GM21786 (cell line): ENCODE measurements at regions not wholly inside any gene's neighbourhood (a gene's known extent, or its start where the extent isn't known, plus 50 kb on each side); places are given as distances from the start of the nearest gene placed in this dataset.
"Not testable (repeated sequence)": the region's sequence is repeated elsewhere in the genome, so short reads cannot be mapped to it uniquely, and the experiment has no call there.

Experiments
- ATAC-seq: cut with Tn5 transposase; IDR thresholded peaks from one replicate; pipeline ENCODE4 v1.9.1; 2021; ENCODE audit not compliant: unreplicated experiment

DNA sequence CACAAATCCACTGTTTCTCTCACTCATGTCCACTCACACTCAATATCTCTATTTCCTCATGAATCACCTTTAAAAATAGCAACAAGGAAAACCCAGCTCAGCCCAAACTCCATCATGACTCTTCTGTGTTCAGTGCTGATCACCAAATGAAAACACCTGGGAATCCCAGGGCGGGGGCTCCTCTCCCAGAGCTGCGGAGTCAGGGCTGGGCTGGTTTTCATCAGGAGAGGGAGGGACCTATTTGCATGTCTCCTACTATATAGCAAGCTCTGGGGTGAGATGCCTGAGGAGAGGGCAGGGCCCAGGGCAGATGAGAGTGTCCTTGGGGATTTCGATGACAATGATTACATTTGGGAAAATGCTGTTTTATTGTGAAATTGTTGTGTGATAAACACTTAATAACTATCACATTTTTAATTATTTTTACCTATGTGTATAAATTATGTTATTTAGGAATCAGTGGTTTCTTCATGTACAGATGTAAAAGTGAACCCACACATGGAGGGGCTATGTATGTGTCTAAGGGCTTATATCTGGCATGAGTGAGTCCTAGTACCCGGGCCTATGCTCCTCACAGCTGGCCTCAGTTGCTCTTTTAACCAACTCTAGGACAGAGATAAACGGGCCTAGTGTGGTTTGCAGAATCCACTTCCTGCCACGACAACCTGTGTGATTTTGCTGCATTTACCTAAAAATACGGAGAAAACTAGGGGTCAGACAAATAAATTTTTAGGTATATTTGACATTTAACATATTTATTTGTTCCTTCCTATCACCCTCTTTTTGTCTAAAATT is 1131.9 kb downstream of the TMEM121 start:
- ATAC-seq = not testable (repeated sequence)

DNA sequence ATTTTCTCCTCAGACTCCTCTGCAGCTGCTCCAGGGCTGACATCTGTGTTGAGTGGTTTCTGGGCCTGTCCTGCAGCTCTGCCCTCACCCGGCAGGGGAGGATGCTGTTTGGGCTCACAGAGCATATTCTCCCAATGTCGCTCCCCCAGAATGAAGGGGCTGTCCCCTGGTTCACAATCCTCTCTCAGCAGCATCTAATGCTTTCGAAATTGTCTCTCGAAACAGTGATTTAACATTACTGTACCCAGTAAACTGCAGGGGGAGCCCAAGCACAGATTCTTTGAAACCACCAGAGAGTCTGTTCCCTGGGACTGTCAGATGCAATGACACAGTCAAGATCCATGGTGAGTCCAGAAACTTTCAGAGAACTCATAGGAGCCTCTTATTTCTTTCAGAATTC is 1135.2 kb downstream of the TMEM121 start:
- not testable (repeated sequence) for ATAC-seq

DNA sequence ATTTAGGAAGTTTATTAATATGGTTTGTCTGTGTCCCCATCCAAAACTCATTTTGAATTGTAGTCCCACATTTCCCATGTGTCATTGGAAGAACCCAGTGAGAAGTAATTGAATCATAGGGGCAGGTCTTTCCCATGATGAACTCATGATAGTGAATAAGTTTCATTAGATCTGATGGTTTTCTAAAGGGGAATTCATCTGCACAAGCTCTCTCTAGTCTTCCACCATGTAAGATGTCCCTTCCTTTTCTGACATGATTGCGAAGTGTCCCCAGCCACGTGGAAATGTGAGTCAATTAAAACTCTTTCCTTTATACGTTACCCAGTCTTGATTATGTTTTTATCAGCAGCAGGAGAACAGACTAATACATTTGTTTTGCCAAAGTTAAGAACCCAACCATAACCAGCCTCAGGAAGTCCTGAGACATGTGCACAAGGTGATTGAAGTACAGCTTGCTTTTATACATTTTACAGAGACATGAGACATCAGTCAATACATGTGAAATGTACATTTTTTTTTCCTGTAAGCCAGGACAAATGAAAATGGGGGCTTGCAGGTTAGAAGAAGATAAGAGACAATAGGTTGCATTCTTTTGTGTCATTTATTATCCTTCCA is 1136.7 kb downstream of the TMEM121 start:
- ATAC-seq = no peak

DNA sequence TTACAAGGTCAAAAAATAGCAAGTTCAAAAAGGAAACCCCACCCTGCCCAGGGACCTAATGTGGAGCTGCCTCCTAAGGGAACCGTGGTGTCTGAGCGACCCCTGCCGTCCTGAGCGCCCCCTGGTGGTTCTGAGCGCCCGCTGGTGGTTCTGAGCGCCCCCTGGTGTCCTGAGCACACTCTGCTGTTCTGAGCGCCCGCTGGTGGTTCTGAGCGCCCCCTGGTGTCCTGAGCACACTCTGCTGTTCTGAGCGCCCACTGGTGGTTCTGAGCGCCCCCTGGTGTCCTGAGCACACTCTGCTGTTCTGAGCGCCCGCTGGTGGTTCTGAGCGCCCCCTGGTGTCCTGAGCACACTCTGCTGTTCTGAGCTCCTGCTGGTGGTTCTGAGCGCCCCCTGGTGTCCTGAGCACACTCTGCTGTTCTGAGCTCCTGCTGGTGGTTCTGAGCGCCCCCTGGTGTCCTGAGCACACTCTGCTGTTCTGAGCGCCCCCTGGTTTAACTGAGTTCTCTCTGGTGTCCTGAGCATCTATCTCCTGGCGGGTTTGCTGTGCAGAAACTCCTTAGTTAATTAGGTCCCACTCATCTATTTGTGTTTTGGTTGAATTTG is 1137.5 kb downstream of the TMEM121 start:
- ATAC-seq = peak; percentile 64

DNA sequence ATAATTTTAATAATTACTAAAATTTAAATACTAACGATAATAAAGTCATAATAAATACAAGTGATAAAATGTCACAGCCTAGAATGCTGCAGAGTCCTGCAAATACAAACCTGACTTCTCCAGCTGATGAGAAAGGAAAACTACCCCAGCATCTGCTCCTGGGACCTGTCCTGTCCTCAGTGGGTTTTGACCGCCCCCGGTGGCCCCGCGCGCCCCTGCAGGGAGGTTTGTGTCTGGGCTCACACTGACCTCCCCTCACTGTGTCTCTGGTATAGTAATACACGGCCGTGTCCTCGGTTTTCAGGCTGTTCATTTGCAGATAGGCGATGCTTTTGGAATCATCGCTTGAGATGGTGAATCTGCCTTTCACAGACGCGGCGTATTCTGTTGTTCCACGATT is 1139.4 kb downstream of the TMEM121 start:
- ATAC-seq = no peak

DNA sequence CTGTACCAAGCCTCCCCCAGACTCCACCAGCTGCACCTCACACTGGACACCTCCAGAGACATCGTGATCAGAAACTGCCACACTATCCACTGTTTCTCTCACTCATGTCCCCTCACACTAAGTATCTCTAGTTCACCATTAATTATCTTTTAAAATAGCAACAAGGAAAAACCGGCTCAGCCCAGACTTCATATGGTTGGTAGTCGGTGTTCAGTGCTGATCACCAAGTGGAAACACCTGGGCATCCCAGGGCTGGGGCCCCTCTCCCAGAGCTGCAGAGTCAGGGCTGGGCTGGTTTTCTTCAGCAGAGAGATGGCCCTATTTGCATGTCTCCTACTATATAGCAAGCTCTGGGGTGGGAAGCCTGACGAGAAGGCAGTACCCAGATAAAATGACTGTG is 1140.0 kb downstream of the TMEM121 start:
- no peak for ATAC-seq

DNA sequence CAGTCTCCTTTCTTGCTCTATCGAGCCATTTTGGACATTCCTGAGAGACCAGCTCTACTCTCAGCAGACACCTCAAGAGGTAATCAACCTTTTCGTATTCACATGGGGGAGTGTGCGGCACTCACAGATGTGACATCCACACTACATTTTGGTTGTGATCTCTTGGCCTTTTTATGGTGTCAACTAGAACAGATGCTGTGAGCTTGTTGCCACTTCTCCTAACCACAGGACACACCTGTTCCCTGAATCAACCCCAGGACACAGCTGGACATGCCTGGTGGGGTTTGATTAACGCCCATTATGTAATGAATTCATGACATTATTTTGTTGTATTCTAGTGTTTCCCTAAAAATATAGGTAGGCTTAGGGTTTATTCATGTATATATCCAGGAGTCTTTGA is 1143.6 kb downstream of the TMEM121 start:
- no peak for ATAC-seq

DNA sequence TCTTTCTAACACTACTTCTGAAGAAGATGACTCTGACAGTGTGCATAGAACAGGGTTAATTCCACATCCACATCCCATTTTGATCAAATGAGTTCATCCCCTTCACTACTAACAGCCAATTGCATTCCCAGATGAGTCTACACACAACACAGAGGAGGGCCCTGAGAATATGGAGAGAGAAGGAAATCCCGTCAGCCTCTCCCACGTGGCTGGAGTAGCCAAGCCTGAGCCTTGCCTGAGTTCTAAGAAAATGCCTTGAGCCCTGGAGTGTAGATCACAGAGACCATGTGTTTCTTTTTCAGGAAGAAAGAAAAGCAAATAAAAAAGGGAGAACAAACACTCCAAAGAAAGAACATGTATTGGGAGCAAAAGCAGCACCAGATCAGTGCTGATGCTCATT is 1147.7 kb downstream of the TMEM121 start:
- not testable (repeated sequence) for ATAC-seq

DNA sequence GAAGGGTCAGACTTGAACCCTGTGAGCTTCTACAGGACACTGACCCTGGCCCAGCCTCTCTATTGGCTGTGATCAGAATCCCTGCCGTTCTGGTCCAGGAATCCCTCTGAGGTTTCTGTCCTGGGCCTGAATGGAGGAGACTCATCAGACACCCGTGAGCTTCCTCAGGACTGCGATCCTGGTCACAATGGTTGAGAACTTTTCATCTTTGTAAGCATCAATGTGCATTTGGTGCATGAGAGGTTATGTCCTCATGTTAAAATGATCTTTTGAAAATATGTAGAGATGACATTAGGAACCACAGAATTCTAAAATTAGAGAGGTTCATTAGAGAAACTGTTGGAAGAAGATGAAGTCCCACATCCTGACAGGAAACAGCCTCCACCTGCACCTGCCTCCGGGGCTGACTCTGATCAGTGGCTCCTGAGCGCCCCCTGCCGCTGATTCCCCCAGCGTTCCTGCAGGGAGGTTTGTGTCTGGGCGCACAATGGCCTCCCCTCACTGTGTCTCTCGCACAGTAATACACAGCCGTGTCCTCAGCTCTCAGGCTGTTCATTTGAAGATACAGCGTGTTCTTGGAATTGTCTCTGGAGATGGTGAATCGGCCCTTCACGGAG is 1148.2 kb downstream of the TMEM121 start:
- ATAC-seq = not testable (repeated sequence)

DNA sequence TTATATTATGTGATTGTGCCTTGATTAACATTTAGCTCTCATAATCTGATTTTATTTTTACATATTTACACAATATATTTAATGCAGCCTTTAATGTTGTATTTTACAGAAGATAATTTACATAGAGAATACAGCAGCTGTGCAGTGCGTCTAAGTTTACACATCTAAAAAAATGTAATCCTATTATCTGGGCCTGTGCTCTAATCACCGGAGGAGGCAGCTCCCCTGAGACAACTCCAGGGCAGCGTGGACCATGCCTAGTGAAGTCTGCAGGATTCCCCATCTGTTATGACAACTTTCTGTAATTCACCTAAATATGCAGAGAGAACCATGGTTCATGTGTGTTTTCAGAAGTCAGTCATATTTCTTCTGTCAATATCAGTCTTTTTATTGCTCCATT is 1149.3 kb downstream of the TMEM121 start:
- not testable (repeated sequence) for ATAC-seq

DNA sequence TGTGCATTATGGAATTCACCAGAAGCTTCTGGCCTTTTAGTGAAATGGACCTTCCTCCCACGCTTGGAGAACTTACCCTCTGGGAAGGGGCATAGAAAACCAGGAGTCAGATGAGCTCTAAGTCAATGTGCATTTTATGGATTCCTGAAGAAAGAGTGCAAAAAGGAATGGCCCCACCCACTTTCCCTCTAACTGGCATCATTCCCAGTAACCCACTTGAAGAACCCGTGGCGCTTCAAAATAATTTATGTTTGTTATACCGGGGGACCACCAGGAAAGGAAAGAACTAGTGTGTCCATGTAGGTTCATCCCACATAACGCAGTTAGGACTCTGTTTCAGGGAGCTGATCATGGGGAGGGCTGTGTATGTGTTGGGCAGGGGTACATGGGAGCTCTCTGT is 1153.4 kb downstream of the TMEM121 start:
- no peak for ATAC-seq

DNA sequence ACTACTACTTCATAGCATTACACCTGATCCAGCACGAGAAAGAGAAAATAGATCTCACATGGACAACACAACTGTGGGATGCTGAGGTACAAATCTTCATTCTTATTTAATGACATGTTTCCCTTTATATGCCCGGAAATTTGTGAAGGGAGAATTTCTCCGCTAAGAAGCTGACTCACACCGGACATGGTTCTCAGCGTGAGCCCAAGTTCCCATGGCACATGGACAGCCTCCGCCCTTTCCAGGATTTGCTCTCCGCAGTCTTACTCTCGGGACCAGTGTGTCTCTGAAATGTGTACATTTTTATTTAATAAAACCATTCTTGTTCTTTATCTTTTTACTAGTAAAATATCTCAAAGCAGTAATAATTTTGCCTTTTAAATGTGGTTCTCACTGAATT is 1154.8 kb downstream of the TMEM121 start:
- ATAC-seq = no peak

DNA sequence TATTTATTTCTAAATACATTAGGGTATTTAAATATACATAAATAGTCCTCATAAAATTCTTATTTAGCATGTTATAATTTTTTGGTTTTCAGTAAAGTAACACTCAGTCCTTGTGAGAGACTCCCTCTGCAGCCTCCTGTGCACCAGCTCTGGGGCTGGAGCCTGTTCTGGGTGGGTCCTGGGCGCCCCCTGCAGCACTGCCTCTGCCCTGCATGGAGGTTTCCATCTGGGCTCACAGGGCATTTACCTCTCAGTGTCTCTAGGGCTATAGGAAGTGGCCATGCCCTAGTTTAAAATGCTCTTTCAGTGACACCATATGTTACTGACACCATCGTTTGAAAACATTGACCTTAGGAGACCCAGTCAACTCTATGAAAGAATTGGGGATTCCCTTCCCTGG is 1155.2 kb downstream of the TMEM121 start:
- no peak for ATAC-seq

DNA sequence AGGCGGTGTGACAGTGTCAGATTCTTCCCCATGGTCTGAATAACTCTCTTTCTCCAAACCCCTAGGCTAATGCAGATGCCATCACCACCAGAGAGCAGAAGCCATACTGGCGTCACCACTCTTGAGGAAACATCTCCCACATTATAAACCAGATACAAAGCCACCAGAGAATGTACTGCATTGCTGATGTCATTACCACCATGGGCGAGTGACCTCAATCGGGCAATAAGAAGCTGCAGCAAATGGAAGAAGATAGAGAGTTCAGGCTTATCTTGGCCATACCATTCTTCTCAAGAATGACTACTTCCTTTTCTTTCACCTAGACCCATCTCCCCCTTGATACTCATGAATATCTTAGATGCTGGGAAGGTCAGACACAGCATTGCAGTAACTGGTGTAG is 1157.2 kb downstream of the TMEM121 start:
- no peak for ATAC-seq

DNA sequence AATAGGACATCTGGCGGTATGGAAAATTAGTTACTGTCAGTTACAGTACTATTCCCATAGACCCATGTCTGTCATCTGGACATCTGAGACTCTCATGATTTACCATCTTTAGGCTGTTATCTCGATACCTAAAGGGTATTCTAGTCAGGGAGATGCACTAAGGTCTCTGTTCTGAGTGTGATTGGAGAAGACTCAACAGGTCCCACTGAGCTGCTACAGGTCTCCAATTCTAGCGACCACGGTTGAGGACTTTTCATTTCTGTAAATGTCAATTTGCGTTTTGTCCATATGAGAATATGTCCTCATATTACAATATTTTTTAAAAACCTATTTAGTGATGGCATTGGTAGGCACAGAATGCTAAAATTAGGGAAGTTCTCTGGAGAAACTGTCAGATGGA is 1160.2 kb downstream of the TMEM121 start:
- ATAC-seq = no peak

DNA sequence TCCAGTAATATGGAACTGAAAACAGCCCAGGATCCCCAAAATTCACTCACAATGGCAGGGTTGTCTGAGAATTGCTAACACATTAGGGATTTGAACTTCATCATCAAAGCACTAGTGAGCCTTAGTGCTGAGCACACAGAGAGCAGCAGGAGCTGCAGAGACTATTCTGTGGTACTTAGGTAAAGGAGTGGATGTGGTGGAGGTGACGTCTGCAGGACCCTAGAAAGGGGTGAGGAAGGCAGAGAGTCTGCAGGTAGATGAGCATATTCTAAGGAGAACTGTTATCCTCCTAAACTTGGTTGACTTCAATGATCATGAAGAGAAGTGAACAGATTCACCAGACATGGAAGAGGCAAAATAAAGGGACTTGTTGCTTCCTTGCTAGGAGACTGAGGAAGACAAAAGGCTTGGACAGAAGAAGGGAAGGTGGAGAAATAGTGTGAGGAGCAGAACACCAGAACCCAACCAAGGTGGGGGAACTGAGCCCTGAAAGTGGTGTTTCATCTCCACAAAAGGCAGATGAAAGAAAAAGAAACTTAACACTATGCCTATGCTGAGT is 1164.0 kb downstream of the TMEM121 start:
- ATAC-seq = no peak

DNA sequence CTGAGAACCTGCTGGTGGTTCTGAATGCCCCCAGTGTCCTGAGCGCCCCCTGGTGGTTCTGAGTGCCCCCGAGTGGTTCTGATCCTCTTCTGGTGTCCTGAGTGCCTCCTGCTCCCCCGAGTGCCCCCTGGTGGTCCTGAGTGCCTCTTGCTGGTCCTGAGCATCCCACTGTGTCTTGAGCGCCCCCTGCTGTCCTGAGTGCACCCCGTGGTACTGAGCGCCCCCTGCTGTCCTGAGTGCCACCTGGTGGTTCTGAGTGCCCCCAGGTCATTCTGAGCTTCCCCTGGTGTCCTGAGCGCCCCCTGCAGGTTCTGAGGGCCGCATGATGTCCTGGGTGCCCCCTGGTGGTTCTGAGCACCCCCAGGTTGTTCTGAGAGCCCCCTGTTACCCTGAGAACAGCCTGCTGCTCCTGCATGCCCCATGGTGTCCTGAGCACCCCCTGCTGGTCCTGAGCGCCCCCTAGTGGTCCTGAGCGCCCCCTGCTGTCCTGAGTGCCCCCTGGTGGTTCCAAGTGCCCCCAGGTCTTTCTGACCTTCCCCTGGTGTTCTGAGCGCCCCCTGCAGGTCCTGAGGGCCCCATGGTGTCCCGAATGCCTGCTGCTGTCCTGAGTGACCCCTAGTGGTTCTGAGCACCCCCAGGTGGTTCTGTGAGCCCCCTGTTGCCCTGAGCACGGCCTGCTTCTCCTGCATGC is 1165.4 kb downstream of the TMEM121 start:
- peak; percentile 50 for ATAC-seq

DNA sequence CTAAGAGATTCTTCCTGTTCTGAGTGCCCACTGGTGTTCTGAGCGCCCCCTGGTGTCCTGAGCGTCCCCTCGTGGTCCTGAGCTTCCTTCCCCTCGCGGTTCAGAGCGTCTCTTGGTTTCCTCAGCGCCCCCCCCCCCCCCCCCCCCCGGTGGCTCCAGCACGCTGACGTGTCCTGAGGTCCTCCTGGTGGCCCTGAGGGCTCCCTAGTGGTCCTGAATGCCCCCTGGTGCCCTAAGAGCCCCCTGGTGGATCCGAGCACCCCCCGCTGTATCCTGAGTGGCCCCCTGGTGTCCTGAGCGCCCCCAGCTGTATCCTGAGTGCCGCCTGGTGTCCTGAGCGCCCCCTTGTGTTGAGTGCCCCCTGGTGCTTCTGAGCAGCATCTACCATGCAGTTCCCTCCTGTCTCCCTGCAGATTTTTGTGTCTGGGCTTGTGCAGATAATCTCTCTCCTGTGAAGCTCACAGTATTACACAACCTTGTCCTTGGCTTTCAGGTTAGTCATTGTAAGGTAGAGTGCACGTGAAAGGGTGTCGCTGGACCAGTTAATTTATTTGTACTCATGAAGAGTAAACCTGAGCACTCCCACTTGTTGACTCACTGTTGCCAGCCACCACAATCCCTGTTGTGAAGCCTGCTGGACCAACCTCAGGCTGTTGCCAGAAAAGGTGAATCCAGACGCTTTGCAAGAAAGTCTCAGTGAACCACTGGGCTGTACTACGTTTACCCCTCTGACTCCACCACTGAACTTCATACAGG is 1168.4 kb downstream of the TMEM121 start:
- no peak for ATAC-seq

DNA sequence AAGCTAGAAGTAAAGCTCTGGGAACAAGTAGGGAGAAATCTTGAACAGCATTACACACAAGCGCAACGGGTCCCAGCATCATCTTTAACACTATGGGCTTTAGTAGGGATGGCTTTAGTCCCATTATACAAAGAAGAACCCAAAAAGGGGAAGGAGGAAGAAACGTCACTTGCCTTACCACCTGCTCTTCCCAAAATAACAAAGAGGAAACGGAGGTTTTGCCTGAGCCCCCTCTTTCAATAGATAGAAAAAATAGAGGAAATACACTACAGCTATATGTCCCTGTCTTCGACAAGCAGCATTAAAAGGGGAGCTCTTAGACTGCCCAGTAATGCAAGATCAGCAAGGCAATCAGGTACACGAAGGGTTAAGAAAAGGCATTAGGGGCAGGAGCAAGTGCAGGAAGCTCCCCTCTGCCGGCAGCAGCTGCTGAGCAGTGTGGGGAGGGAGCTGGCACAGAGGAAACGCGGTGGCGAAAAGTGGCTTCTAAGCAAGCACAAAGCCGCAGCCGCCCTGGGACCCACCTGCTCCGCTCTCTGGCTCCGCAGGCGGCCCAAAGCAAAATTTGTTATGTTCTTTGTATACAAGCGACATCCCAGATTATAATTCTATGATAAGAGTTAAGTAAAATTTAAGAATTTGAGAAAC is 1172.4 kb downstream of the TMEM121 start:
- not testable (repeated sequence) for ATAC-seq

DNA sequence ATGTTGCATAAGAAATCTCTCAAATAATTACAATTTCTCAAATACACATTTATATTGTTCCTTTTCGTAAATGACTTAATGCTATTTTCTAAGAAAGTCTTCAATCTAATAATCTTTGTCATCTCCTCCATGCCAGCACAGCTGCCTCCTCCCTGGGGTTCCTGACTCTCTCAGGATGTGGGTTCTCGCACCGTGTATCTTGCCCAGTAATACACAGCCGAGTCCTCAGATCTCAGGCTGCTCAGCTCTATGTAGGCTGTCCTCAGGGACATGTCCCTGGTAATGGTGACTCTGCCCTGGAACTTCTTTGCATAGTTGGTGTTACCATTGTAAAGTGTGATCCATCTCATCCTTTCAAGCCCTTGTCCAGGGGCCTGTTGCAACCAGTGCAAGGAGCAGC is 1177.3 kb downstream of the TMEM121 start:
- ATAC-seq = not testable (repeated sequence)
